ENCODE measurements at regions not wholly inside any gene's neighbourhood (a gene's known extent, or its start where the extent isn't known, plus 50 kb on each side); places are given as distances from the start of the nearest gene placed in this dataset.
"Not testable (repeated sequence)": the region's sequence is repeated elsewhere in the genome, so short reads cannot be mapped to it uniquely, and the experiment has no call there.

DNA sequence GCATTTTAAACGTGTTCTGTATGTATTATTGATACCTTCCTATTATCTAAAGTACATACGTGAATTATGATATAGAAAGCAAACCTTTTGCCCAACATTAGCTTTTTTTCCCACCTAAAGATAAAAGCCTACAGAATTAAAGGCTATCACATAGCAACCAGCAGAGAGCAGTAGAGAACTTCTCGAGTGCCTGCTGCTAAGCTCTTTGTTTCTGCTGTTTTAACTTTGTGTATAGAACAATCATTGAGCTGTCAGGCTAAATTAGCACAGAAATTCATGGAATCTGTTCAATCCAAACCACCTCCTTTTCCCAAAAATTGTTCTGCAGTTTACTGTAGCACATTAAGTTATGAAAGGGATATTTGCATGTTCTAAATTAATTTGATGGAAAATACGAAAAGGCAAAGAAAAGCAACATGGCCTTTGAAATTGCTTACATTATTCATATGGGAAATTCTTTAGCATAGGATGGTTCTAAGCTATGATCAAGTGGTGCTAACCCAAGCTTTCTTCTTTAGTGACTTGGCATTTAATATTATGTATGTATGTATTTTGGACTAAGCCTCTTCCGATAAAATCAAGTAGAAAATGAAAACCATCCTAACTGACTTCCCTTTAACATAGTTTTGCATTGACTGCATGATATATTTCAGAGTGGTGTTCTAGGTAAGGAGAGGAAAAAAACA, 1288.5 kb downstream of the GATA3 start:
- Histone ChIP-seq H3K79me2 (ENCODE audit: control insufficient read depth, insufficient read depth, low read length) (no peaks in the 10 kb centered on the region), H3K4me1 (ENCODE audit: control insufficient read depth, extremely low read depth, insufficient read depth, low read length) (no peaks in the 10 kb centered on the region), H3K9me3 (replicated peaks; ENCODE audit: control insufficient read depth, insufficient read depth, low read length) (no peaks in the 10 kb centered on the region), H3K9ac (replicated peaks; ENCODE audit: extremely low read depth, insufficient read depth, low read length) (no peak overlapping the region), H2AFZ (ENCODE audit: low read depth, low read length) (no peak overlapping the region), H4K20me1 (replicated peaks; ENCODE audit: control insufficient read depth, extremely low read depth, insufficient read depth, low read length) (no peaks in the 10 kb centered on the region), H3K4me3 (replicated peaks in 1 of 3; ENCODE audit: insufficient read depth in 1 of 3, low read depth in 1 of 3, low read length in 3 of 3) (no peak overlapping the region), H3K27me3 (ENCODE audit: control insufficient read depth in 2 of 2, insufficient read depth in 2 of 2, low read length in 2 of 2) (no peaks in the 10 kb centered on the region), H3K9me1 (replicated peaks; ENCODE audit: control insufficient read depth, extremely low read depth, insufficient read depth, low read length) (no peaks in the 10 kb centered on the region), H3K27ac (ENCODE audit: insufficient read depth, low read depth, low read length) (no peak overlapping the region), H3K36me3 (ENCODE audit: control insufficient read depth in 2 of 2, extremely low read depth in 1 of 2, insufficient read depth in 2 of 2, low read length in 2 of 2) (no peaks in the 10 kb centered on the region), H3K4me2 (ENCODE audit: insufficient read depth, low read length) (no peak overlapping the region)
- CTCF ChIA-PET: interaction anchor here (0.6 to 2.2 kb wide), 33 partner anchors 10 to 1942 kb away, joined by 3 to 112 read pairs (median 3); partner anchors contain the start of gene CELF2
- dilution Hi-C loops (cut with MboI; ENCODE audit: extremely low pct_ligation_motif_present, low sequenced_read_pairs): no loop called here
- POLR2A ChIA-PET: no interaction called here
- TF ChIP-seq, protein P1, sequence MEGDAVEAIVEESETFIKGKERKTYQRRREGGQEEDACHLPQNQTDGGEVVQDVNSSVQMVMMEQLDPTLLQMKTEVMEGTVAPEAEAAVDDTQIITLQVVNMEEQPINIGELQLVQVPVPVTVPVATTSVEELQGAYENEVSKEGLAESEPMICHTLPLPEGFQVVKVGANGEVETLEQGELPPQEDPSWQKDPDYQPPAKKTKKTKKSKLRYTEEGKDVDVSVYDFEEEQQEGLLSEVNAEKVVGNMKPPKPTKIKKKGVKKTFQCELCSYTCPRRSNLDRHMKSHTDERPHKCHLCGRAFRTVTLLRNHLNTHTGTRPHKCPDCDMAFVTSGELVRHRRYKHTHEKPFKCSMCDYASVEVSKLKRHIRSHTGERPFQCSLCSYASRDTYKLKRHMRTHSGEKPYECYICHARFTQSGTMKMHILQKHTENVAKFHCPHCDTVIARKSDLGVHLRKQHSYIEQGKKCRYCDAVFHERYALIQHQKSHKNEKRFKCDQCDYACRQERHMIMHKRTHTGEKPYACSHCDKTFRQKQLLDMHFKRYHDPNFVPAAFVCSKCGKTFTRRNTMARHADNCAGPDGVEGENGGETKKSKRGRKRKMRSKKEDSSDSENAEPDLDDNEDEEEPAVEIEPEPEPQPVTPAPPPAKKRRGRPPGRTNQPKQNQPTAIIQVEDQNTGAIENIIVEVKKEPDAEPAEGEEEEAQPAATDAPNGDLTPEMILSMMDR (IDR thresholded peaks at IDR 0.05; ENCODE audit: extremely low read depth in 1 of 2, insufficient read depth in 1 of 2, low read depth in 1 of 2, low read length in 2 of 2): peak; percentile 48 to 59
- TF ChIP-seq, protein P2, sequence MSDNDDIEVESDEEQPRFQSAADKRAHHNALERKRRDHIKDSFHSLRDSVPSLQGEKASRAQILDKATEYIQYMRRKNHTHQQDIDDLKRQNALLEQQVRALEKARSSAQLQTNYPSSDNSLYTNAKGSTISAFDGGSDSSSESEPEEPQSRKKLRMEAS (IDR thresholded peaks at IDR 0.05; ENCODE audit: insufficient read depth, insufficient read length): no peak
- no TSS peak for BruUV-seq (replicated peaks)
- peak; percentile 88 for FAIRE-seq
- intact Hi-C loops (cut with micrococcal nuclease): loop anchor here (1.0 to 2.0 kb wide), 3 partner anchors 1334 to 1927 kb away; no protein-coding TSS in a partner anchor
- DNase-seq (ENCODE audit: low read depth, low spot score): peak; percentile 42

DNA sequence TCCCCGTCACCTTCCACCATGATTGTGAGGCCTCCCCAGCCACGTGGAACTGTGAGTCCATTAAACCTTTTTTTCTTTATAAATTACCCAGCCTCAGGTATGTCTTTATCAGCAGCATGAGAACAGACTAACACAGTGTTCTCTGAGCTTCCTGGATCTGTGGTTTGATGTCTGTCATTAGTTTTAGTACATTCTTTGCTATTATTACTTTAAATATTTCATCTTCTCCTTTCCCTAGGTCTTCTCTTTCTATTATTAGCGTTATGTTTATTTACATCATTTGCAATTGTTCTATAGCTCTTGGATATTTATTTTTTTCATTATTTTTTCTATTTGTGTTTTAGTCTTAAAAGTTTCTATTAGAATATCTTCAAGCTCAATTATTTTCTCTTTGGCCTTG, 1293.4 kb downstream of the GATA3 start:
- H3K79me2 ChIP-seq (ENCODE audit: control insufficient read depth, insufficient read depth, low read length); H3K9ac ChIP-seq (replicated peaks; ENCODE audit: extremely low read depth, insufficient read depth, low read length); H3K27ac ChIP-seq (ENCODE audit: insufficient read depth, low read depth, low read length); H3K9me3 ChIP-seq (replicated peaks; ENCODE audit: control insufficient read depth, insufficient read depth, low read length); H3K36me3 ChIP-seq (ENCODE audit: control insufficient read depth in 2 of 2, extremely low read depth in 1 of 2, insufficient read depth in 2 of 2, low read length in 2 of 2); H3K27me3 ChIP-seq (ENCODE audit: control insufficient read depth in 2 of 2, insufficient read depth in 2 of 2, low read length in 2 of 2); H3K4me1 ChIP-seq (ENCODE audit: control insufficient read depth, extremely low read depth, insufficient read depth, low read length); H4K20me1 ChIP-seq (replicated peaks; ENCODE audit: control insufficient read depth, extremely low read depth, insufficient read depth, low read length); BruUV-seq (replicated peaks); H3K4me3 ChIP-seq (replicated peaks in 1 of 3; ENCODE audit: insufficient read depth in 1 of 3, low read depth in 1 of 3, low read length in 3 of 3); H3K9me1 ChIP-seq (replicated peaks; ENCODE audit: control insufficient read depth, extremely low read depth, insufficient read depth, low read length); DNase-seq (ENCODE audit: low read depth, low spot score); H3K4me2 ChIP-seq (ENCODE audit: insufficient read depth, low read length); POLR2A ChIA-PET; CTCF ChIA-PET; dilution Hi-C loops (cut with MboI; ENCODE audit: extremely low pct_ligation_motif_present, low sequenced_read_pairs); intact Hi-C loops (cut with micrococcal nuclease); FAIRE-seq; H2AFZ ChIP-seq (ENCODE audit: low read depth, low read length): not testable (repeated sequence)

Data from endothelial cell of umbilical vein (primary cell).